Fibroblast of lung (primary cell): ENCODE measurements at regions not wholly inside any gene's neighbourhood (a gene's known extent, or its start where the extent isn't known, plus 50 kb on each side); places are given as distances from the start of the nearest gene placed in this dataset.

Experiments used
- CTCF ChIP-seq, 2 donors: IDR thresholded peaks in 1 of 2; conservative IDR thresholded peaks in 1 of 2; 1 replicate in 1 of 2; 2 replicates in 1 of 2; pipeline ENCODE4 v1.5.1; 2011 to 2012; ENCODE audit warnings: low read length in 2 of 2, control low read depth in 1 of 2, inconsistent platforms in 1 of 2, low read depth in 1 of 2, mild to moderate bottlenecking in 1 of 2
- EZH2 ChIP-seq: IDR thresholded peaks from 2 replicates; pipeline ENCODE4 v1.5.1; 2012; ENCODE audit warnings: low read length, control low read depth, mild to moderate bottlenecking; ENCODE audit errors: missing control alignments

- TF ChIP-seq CTCF (conservative IDR thresholded peaks at IDR 0.05 in 1 of 2, IDR thresholded peaks at IDR 0.05 in 1 of 2; ENCODE audit: low read depth in 1 of 2, low read length in 2 of 2) (no peak), EZH2 (no peak)
These were observed 673.8 kb downstream of the ADCYAP1 start for GRCh38 chr18:1578505-1578904.
